Pulmonary artery endothelial cell (primary cell): ENCODE measurements at regions not wholly inside any gene's neighbourhood (a gene's known extent, or its start where the extent isn't known, plus 50 kb on each side); places are given as distances from the start of the nearest gene placed in this dataset.
A peak's percentile ranks its signal among the peaks of the same experiment; 100 is the strongest.
"Not testable (repeated sequence)": the region's sequence is repeated elsewhere in the genome, so short reads cannot be mapped to it uniquely, and the experiment has no call there.

Experiments used
- DNase-seq: peaks from one replicate; pipeline ENCODE4 v3.0.0-alpha.2; 2011; ENCODE audit warnings: low read depth, low spot score

DNA sequence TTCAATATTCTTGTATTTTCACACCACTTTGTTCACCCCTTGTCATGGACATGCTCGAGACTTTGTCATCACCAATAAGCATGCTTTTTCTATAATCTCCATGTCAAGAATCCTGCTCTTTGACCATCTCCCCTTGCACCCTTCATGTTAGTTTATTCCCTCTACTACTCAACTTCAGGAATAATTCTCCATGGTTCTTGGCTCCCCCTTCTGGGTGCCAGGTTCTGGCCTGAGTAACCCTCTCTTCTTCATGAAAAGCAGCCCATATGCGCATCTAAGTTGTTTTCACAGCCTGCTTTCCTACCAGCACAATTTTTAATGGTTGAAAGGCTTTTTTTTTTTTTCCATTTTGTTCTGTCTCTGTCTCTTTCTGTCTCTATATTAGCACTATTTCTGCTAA, 160.7 kb downstream of the LEPR start:
- DNase-seq, result no peak

DNA sequence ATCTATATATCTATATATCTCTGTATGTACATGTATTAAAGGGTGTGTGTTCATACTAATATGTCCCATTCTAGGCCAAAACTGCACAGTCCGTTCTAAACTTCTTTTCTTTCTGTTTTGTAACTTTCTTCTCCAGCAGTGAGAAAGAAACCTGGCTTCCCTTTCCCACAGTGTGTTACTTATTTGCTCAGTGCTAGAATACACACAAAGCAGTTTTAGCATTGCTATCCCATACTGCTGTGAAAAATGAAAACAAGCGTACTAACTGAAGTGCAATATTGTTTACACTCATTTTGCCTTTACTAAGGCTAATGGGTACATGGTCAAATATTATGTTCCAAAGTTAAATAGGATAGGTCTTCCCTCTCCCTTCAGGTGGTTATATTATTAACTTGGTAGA, 163.9 kb downstream of the LEPR start:
- DNase-seq, result no peak

DNA sequence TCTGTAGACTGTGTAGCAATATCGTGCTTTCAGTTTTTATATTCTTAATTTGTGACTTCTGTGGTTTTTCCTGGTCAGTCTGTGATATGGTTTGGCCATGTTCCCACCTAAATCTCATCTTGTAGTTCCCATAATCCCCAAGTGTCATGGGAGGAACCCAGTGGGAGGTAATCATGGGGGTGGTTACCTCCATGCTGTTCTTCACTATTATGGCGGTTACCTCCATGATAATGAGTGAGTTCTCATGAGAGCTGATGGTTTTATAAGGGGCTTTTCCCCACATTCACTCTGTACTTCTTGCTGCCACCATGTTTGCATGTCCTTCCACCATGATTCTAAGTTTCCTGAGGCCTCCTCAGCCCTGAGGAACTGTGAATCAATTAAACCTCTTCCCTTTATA, 169.8 kb downstream of the LEPR start:
- DNase-seq, result no peak

DNA sequence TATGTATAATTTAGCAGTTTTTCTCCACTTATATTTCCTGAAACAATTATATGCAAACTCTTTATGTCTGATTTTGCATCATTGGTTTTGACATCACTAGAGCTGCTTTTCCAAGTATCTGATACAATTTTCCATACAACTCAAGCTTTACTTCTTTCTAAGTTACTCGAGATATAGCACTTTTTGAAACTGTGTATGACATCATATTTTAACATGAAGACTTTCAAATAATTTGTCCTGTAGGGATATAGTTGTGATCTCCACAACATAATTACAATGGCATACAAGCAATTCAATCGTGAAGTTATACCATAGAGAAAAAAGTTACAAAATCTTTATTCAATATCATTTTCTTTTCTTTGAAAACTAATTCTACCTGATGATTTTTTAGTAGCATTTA, 173.0 kb downstream of the LEPR start:
- no peak for DNase-seq

DNA sequence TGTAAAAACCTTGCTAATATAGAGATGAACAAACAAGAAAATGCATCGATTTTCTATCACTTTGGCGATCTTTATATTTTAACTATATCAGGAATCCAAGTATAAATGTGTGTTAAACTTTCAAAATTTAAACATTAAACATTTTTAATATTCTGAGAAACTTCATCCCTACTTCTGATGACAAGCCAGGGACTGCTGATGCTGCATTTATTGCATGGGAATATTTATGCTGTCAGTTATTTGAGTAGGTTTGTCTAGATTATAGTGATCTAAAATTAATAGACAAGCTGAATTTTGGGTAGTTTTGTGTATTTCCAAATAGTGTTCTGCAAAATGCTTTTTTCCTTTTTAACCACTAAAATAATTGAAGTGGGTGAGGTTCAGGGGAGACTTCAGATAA, 175.3 kb downstream of the LEPR start:
- DNase-seq, result no peak

DNA sequence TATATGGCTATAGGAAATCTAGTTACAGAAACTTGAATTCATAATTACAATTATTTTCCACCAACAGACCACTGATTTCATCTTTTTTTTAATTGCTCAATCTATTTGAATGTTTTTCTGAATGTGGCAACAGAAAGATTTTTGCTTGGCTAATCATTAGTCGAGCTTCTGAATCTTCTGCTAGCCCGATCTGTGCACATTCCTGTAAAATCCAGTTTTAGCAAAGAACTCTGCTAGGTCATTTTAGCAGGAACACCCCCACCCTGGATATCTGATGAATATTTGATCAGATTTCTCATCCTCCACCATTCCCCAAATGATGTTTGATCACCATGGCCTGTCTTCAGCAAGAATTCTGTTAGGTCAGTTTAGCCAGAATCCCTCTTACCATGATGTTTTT, 176.3 kb downstream of the LEPR start:
- DNase-seq, result no peak

DNA sequence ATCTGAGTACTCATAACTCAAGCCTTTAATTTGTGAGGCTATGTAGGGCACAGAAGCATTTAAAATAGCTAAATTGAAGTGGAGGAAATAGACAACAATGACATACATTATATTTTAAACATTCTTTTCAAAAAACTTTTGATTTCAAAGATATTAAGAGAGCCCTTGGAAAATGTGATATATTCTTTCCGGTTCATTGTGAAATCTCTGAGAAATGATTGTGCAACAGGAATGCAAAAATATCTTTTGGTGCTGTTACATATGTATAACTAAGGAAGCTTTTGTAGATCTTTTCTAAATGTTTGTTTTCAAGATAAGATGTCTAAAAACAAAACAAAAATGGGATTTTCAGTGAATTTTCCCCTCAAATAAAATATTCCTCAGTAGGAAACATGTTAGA, 185.2 kb downstream of the LEPR start:
- DNase-seq, result no peak

DNA sequence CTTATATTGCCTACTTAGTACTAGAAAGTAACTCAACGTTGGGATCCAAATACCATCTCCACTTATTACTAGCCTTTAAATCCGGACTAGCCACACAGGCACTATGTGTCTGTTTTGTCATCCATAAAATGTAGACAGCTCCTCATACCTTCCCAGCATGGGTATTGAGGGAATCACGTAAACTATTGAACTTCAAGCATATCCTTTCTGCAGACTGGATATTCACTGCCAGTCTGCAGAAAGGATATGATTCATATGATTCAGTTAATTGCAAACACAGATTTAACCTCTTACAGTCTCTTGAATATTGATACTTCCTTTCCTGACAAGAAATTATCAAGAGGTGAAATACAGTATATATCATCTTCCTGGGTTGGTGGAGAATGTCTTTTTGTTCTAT, 186.0 kb downstream of the LEPR start:
- DNase-seq, result no peak

DNA sequence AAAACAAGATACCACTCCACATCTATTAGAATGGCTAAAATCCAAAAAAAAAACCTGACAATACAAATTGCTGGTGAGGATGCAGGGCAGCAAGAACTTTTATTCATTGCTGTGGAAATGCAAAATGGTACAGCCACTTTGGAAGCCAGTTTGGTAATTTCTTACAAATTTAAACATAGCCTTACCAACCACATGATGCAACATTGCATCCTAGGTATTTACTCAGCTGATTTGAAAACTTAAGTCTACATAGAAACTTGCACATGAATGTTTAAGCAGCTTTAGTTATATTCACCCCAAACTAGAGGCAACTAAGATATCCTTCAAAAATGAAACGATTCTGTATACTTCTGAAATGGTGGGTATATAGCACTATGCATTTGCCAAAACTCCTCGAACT, 178.8 kb upstream of the PDE4B start:
- DNase-seq, result no peak

DNA sequence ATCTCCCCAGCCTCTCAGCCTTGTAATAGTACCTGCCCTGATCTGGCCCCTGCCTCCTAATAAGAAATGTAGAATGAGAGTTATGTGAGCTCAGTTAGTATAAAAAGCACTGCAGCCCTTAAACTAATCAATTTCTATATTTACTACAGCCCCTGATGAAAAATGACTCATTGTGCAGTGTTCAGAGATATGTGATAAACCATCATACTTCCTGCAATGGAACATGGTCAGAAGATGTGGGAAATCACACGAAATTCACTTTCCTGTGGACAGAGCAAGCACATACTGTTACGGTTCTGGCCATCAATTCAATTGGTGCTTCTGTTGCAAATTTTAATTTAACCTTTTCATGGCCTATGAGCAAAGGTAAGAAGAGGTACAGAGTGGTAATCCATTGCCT, 176.8 kb upstream of the PDE4B start:
- no peak for DNase-seq

DNA sequence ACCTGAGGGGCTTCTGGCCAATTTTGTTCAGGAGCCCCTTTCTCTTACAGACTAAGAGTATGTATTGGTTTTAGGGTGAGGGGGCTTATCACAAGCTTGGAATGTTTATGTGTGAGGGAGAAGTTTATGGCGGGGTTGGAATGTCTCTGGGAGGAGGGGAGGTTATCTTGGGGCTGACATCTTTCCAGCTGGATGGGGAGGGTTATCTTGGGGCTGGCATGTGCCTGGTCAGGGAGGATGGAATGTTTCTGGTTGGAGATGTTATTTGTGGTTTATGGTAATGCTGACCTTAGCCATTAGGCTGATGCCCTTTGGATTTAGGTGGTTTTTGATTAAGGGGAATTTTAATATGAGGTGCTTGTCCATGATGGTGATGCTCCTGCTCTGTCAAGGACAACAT, 171.0 kb upstream of the PDE4B start:
- DNase-seq, result not testable (repeated sequence)

DNA sequence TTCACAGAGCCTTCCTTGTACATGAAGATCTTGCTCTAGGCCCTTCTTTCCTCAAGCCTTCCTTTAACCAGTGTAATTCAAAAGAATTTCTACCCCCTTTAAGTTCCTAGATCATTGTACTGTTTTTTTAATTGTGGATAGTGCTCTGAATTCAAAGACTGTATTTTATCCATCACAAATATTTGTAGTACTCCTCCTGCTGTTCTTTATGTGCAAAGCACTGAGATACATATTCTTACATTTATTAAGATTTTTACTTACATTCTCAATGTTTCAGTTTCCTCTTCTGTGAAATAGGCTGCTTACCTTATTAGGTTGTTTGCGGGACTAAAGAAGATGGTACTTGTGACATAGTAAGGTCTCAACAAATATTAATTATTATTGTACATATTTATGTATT, 168.8 kb upstream of the PDE4B start:
- no peak for DNase-seq

DNA sequence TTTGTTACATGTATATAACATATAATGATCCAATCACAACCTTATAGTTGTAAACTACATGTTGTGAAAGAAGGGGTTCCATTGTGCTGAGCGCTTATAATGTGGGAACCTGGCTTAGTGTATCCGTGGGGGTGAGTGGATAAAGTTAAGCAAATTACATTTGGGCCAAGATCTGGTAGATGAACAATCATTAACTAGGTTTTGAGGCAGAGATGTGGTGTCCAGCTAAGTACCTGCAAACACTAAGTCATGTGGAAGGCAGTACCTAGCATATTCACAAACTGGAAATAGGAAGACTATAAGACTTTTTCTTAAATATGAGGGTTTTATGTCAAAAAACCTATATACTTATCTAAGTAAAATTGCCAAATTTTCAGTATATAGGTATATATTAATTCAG, 167.2 kb upstream of the PDE4B start:
- no peak for DNase-seq

DNA sequence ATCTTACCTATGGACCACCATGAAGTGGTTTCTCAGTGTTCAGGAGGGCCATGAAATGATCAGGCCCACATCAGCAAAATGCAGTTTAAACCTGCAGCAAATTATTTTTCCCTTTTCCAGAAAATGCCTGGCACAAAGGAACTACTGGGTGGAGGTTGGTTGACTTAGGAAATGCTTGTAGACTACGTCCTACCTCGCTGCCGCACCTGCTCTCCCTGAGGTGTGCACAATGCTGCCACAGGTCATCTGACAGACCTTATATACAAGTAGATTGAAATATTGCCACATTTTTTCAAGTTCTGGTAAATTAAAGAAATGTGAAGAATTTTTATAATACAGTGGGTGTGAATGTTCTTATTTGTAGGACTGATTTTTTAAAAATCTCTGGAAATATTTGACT, 166.7 kb upstream of the PDE4B start:
- no peak for DNase-seq

DNA sequence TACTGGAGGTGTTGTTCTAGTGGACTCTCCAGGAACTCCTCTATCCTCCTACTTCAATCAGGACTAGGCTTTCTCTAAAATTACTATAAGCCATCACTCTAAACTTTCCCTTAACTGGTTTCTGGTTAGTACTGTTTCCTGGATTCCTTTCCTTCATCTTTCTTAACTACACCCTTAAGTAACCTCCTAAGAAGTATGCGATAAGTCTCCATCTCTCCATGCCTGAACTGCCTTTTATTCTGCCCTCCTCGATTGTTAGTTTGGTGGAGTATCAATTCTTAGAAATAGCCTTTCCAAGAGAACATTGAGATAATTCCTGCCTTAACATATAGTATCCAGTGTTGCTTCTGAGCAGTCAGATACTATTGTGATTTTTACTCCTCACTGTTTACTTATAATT, 162.9 kb upstream of the PDE4B start:
- DNase-seq, result no peak

DNA sequence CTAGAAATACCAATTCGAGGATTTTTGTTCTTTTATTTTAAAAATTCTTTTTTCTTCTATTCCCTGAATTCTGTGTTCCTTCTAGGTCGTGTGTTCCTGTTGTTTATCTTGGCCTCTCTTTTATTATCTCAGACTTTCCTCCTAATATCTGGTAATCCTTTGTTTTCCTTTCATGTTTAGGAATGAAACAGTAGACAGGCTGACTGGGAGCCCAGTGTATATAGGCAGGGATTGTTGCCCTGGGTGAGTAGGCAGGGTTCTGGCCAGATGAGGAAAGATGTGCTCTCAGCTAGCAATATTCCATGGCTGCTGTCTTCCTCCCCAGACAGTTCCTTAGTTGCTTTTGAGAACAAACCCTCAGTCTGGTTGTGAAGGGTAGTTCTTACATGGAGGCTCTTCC, 161.8 kb upstream of the PDE4B start:
- peak; percentile 15 for DNase-seq

DNA sequence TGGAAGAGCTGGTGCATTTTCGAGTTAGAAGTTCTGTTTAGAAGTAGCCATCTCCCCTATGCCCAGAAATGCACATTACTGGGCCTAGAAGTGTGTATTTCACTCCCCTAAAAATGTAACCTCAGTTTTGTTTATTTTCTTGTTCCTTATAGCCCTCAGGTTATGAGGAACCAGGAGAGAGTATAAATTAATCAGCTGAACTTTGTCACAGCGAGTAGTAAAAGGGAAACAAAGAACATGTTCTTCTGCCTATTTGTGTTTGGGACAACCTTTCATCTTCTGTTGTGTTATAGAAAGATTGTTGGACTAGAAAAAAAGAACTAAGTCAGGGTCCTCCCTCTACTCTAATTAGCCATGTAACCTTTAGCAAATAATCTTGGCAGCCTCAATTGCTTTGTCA, 160.5 kb upstream of the PDE4B start:
- no peak for DNase-seq

DNA sequence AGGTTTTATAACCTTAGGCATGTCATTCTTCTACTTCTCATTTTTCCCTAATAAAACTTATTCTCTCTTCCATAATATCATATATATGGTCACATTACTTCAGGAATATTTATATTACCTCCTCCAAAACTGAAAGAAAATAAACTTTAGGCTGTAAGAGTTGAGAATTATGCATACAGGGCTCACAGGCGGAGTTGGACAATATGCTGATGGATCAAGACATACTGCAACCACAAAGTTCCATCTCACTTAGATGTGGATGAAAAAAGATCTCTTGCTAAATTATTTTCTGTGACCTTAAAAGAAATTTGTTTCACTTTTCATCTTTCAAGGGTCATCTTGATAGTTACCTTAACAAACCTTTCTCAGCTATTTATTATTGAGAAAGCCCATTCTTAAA, 152.6 kb upstream of the PDE4B start:
- DNase-seq, result no peak

DNA sequence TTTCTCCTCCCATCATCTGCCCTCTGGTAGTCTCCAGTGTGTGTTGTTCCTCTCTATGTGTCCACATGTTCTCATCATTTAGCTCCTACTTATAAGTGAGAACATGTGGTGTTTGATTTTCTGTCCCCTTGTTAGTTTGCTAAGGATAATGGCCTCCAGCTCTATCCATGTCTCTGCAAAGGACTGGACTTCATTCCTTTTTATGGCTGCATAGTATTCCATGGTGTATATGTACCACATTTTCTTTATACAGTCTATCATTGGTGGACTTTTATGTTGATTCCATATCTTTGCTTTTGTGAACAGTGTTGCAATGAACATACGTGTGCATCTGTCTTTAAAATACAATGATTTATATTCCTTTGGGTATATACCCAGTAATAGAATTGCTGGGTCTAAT, 143.5 kb upstream of the PDE4B start:
- not testable (repeated sequence) for DNase-seq

DNA sequence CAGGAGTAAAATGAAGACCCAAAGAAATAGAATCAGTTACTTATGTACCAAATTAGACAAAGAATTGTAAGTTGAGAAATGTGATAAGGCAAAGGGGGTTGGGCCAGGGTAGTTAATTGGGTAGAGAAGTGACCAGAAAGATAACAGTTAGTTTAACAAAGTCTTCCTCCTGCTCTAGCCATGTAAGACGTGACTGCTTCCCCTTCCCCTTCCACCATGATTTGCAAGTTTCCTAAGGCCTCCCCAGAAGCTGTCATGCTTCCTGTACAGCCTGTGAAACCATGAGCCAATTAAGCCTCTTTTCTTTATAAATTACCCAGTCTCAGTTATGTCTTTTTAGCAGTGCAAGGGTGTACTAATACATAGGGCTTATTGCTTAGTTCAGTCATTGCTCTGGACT, 142.0 kb upstream of the PDE4B start:
- DNase-seq, result no peak

DNA sequence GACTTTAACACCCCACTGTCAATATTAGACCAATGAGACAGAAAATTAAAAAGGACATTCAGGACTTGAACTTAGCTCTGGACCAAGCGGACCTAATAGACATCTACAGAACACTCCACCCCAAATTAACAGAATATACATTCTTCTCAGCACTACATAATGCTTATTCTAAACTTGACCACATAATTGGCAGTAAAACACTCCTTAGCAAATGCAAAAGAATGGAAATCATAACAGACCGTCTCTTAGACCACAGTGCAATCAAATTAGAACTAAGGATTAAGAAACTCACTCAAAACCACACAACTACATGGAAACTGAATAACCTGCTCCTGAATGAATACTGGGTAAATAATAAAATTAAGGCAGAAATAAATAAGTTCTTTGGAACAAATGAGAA, 138.2 kb upstream of the PDE4B start:
- DNase-seq, result not testable (repeated sequence)

DNA sequence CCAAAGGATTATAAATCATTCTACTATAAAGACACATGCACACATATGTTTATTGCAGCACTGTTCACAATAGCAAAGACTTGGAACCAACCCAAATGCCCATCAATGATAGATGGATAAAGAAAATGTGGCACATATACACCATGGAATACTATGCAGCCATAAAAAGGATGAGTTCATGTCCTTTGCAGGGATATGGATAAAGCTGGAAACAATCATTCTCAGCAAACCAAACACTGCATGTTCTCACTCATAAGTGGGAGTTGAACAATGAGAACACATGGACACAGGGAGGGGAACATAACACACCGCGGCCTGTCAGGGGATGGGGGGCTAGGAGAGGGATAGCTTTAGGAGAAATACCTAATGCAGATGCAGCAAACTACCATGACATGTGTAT, 135.1 kb upstream of the PDE4B start:
- not testable (repeated sequence) for DNase-seq

DNA sequence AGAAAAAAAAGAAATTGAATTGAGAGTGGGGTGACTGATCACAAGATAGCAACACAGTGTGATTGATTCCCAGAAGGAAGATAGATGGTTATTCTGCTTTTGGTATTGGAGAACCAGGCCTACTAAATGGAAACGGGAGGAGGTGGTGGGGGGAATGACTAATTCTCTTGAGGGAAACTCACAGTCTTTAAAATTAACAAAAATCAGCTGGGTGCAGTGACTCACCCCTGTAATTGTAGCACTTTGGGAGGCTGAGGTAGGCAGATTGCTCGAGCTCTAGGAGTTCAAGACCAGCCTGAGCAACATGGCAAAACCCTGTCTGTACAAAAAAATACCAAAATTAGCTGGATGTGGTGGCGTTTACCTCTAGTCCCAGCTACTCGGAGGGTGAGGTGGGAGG, 134.6 kb upstream of the PDE4B start:
- no peak for DNase-seq

DNA sequence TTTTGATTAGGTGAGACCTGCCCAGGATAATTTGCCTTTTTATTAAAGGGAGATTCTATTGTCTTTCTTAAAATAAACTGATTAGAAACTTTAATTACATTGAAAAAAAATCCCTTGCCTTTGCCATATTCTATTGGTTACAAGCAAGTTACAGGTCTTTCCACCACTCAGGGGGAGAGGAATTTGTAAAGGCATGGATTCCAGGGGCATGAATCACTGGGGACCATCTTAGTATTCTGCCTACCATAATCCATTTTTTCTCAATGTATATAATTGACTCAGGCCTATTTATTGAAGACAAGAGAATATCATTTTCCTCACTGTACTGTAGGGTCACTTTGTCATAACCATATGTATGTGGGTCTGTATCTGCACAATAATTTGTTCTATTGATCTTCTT, 124.3 kb upstream of the PDE4B start:
- DNase-seq, result no peak

DNA sequence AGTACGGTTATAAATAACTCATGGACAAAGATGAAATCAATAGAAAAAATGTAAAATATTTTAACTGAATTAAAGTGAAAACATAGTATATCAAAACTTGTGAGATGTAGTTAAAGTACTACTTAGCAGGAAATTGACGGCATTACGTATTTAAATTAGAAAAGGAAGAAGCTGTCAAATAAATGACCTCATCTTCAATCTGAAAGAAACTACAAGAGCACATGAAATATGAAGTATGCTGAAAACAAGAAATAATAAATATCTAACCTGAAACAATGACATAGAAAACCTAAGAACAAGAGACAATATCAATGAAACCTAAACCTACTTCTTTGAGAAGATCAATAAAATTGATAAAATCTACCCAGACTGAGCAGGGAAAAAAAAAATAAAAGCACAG, 122.2 kb upstream of the PDE4B start:
- DNase-seq, result no peak
